SK-N-SH (cell line): ENCODE measurements at regions not wholly inside any gene's neighbourhood (a gene's known extent, or its start where the extent isn't known, plus 50 kb on each side); places are given as distances from the start of the nearest gene placed in this dataset.

Experiments used
- CTCF ChIA-PET: fragments of 300-600, 350-600 bp; formaldehyde crosslinking; extraction: SDS; loops from one replicate; lab custom pipeline; 2021; lab: Yijun Ruan, JAX
- POLR2A ChIA-PET: fragments of 350-600 bp; sonication (Branson Sonifier 250); formaldehyde crosslinking; extraction: SDS; loops from one replicate; lab custom pipeline; 2020; ENCODE audit warnings: antibody characterized with exemption, inconsistent platforms; lab: Yijun Ruan, JAX
- DNase-seq: peaks from one replicate; pipeline ENCODE4 v3.0.0; 2012
- H2AFZ ChIP-seq: fragments of 200-600 bp; sonication (generic); 2 replicates; pipeline ENCODE4 v1.8.1; 2016; ENCODE audit warnings: antibody characterized with exemption, mild to moderate bottlenecking, low read depth
- H3F3A ChIP-seq: fragments of 200-600 bp; sonication (generic); replicated peaks from 2 replicates; pipeline ENCODE3; 2016; ENCODE audit warnings: antibody characterized with exemption, mild to moderate bottlenecking; ENCODE audit not compliant: insufficient read depth
- H3K27ac ChIP-seq, 2 experiments: fragments of 200-500 bp in 1 of 2; fragments of 200-600 bp in 1 of 2; sonication (Bioruptor generic) in 1 of 2; sonication (generic), shearing (Covaris generic) in 1 of 2; 2 replicates each; pipeline versions ENCODE4 v1.5.1 to v1.6.1; 2014 to 2016; ENCODE audit warnings: low read depth in 2 of 2, inconsistent platforms in 1 of 2, low read length in 1 of 2, mild to moderate bottlenecking in 1 of 2, mixed read lengths in 1 of 2
- H3K27me3 ChIP-seq: fragments of 200-600 bp; sonication (generic), shearing (Covaris generic); 2 replicates; pipeline ENCODE4 v1.6.1; 2016; ENCODE audit warnings: mixed run types; ENCODE audit not compliant: insufficient read depth
- H3K36me3 ChIP-seq, 2 experiments: fragments of 200-500 bp in 1 of 2; fragments of 200-600 bp in 1 of 2; sonication (Bioruptor generic) in 1 of 2; sonication (generic) in 1 of 2; replicated peaks in 1 of 2; 2 replicates each; pipeline versions ENCODE3 to v1.5.1; 2014 to 2016; ENCODE audit warnings: low read length in 1 of 2, mild to moderate bottlenecking in 1 of 2; ENCODE audit not compliant: insufficient read depth in 2 of 2, control insufficient read depth in 1 of 2
- H3K4me1 ChIP-seq, 2 experiments: fragments of 200-500 bp in 1 of 2; fragments of 200-600 bp in 1 of 2; sonication (Bioruptor generic) in 1 of 2; sonication (generic), shearing (Covaris generic) in 1 of 2; 2 replicates each; pipeline versions ENCODE4 v1.5.1 to v1.6.1; 2014 to 2016; ENCODE audit warnings: low read depth in 1 of 2, low read length in 1 of 2, mixed run types in 1 of 2; ENCODE audit not compliant: insufficient read depth in 2 of 2, control insufficient read depth in 1 of 2
- H3K4me2 ChIP-seq: fragments of 200-600 bp; sonication (generic), shearing (Covaris generic); 2 replicates; pipeline ENCODE4 v1.6.1; 2017; ENCODE audit warnings: mixed run types
- H3K4me3 ChIP-seq, 2 experiments: fragments of 200-500 bp in 1 of 2; fragments of 200-600 bp in 1 of 2; sonication (Bioruptor generic) in 1 of 2; sonication (generic), shearing (Covaris generic) in 1 of 2; 2 replicates each; pipeline versions ENCODE4 v1.5.1 to v1.8.1; 2014 to 2016; ENCODE audit warnings: low read depth in 2 of 2, inconsistent platforms in 1 of 2, low read length in 1 of 2, mild to moderate bottlenecking in 1 of 2, mixed read lengths in 1 of 2, moderate library complexity in 1 of 2
- H3K79me2 ChIP-seq: fragments of 200-600 bp; sonication (generic); 2 replicates; pipeline ENCODE4 v1.8.1; 2017; ENCODE audit warnings: mild to moderate bottlenecking; ENCODE audit not compliant: insufficient read depth
- H3K9ac ChIP-seq: fragments of 200-600 bp; sonication (generic); 2 replicates; pipeline ENCODE4 v1.6.1; 2017; ENCODE audit warnings: mixed run types
- H3K9me2 ChIP-seq: fragments of 200-600 bp; sonication (generic); 2 replicates; pipeline ENCODE4 v1.6.1; 2017; ENCODE audit warnings: mixed run types
- H3K9me3 ChIP-seq: fragments of 200-600 bp; sonication (generic); 2 replicates; pipeline ENCODE4 v1.6.1; 2017; ENCODE audit warnings: mixed run types, mild to moderate bottlenecking, moderate library complexity
- H4K20me1 ChIP-seq: fragments of 200-600 bp; sonication (generic); 2 replicates; pipeline ENCODE4 v1.6.1; 2017; ENCODE audit warnings: mild to moderate bottlenecking, mixed run types; ENCODE audit not compliant: insufficient read depth
- CHD2 ChIP-seq: fragments of 150-350 bp; IDR thresholded peaks from 2 replicates; pipeline ENCODE4 v1.6.1; 2018; ENCODE audit warnings: low read length; ENCODE audit not compliant: partially characterized antibody
- EP300 ChIP-seq, 2 experiments: IDR thresholded peaks; 2 replicates each; pipeline versions ENCODE4 v1.4.0 to v1.6.1; 2012; ENCODE audit warnings: borderline replicate concordance in 1 of 2, low read depth in 1 of 2, low read length in 1 of 2
- FOSL2 ChIP-seq: IDR thresholded peaks from 2 replicates; pipeline ENCODE4 v1.4.0; 2012; ENCODE audit warnings: low read depth, mild to moderate bottlenecking, moderate library complexity, borderline replicate concordance
- FOXM1 ChIP-seq: IDR thresholded peaks from 2 replicates; pipeline ENCODE4 v1.4.0; 2012; ENCODE audit warnings: low read depth, mild to moderate bottlenecking
- GABPA ChIP-seq: IDR thresholded peaks from 2 replicates; pipeline ENCODE4 v1.4.0; 2012; ENCODE audit warnings: low read depth, mild to moderate bottlenecking
- GATA2 ChIP-seq: sonication (generic); formaldehyde crosslinking; IDR thresholded peaks from 2 replicates; pipeline ENCODE4 v1.5.0; 2020; ENCODE audit warnings: mild to moderate bottlenecking, missing genetic modification reagents
- JUND ChIP-seq: IDR thresholded peaks from 2 replicates; pipeline ENCODE4 v1.4.0; 2012
- MEF2A ChIP-seq: IDR thresholded peaks from 2 replicates; pipeline ENCODE4 v1.4.0; 2012; ENCODE audit warnings: low read depth, borderline replicate concordance
- NFIC ChIP-seq: IDR thresholded peaks from 2 replicates; pipeline ENCODE4 v1.4.0; 2012; ENCODE audit warnings: borderline replicate concordance
- POLR2AphosphoS5 ChIP-seq: IDR thresholded peaks from 2 replicates; pipeline ENCODE4 v1.6.1; 2012; ENCODE audit warnings: low read depth, low read length
- RCOR1 ChIP-seq: fragments of 150-350 bp; IDR thresholded peaks from 2 replicates; pipeline ENCODE4 v1.6.1; 2017; ENCODE audit warnings: antibody characterized with exemption, low read length
- RFX5 ChIP-seq: IDR thresholded peaks from 2 replicates; pipeline ENCODE4 v1.6.1; 2012; ENCODE audit warnings: mild to moderate bottlenecking, improper control_type of control experiment, low read length
- SMC3 ChIP-seq: IDR thresholded peaks from 2 replicates; pipeline ENCODE4 v1.6.1; 2012; ENCODE audit warnings: low read depth, low read length, improper control_type of control experiment
- TAF1 ChIP-seq: IDR thresholded peaks from 2 replicates; pipeline ENCODE4 v1.6.1; 2012; ENCODE audit warnings: low read depth, mild to moderate bottlenecking, low read length, moderate library complexity, borderline replicate concordance
- TEAD4 ChIP-seq: IDR thresholded peaks from 2 replicates; pipeline ENCODE4 v1.4.0; 2012; ENCODE audit warnings: mild to moderate bottlenecking, borderline replicate concordance; ENCODE audit not compliant: insufficient read depth
- YY1 ChIP-seq: IDR thresholded peaks from 2 replicates; pipeline ENCODE4 v1.4.0; 2012; ENCODE audit warnings: low read depth, mild to moderate bottlenecking
- WGBS: methylation state at CpG from one replicate; pipeline ENCODE4 v1.1.6; 2017; ENCODE audit warnings: low lambda C conversion rate; 5-methylcytosine and 5-hydroxymethylcytosine counted together
- TF ChIP-seq, protein P1 (sequence below): IDR thresholded peaks from 2 replicates; pipeline ENCODE4; 2012
- TF ChIP-seq, protein P2 (sequence below): fragments of 150-350 bp; IDR thresholded peaks from 2 replicates; pipeline ENCODE4 v1.6.1; 2017; ENCODE audit warnings: antibody characterized with exemption, low read length, low read depth, borderline replicate concordance
- TF ChIP-seq, protein P3 (sequence below): IDR thresholded peaks from 2 replicates; pipeline ENCODE4 v1.4.0; 2012; ENCODE audit warnings: low read depth, borderline replicate concordance
- TF ChIP-seq, protein P4 (sequence below): IDR thresholded peaks from 2 replicates; pipeline ENCODE4 v1.4.0; 2012; ENCODE audit warnings: low read depth

DNA sequence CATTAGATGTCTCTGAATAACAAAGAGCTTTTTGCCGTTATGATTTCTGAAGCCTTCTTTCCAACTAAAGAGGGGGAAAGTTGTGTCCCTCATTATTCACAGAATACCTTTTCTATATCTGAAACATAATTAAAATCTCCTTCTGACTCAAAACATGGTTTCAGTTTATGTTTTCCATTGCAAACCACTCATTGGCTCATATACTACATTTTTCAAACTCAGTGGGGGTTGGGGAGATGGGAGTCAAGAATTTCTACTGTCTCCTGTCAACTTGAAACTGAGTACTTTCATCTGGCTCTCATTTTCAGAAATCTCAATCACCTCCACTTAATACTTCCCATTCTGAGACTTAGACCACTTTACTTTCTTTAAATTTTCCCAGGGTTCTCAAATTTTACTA, 1839.5 kb upstream of the PCDH10 start:
- H2AFZ ChIP-seq: no peak overlapping the region
- H3K4me3 ChIP-seq: no peak overlapping the region
- no peak overlapping the region for H3K4me2 ChIP-seq
- ChIA-PET POLR2A (no interaction called here), CTCF (no interaction called here)
- 34% methylated on average over 1 of the region's 1 CpG for WGBS
- no peak for DNase-seq
- H3K79me2 ChIP-seq: no peaks in the 10 kb centered on the region
- H3K9ac ChIP-seq: no peak overlapping the region
- H3K4me1 ChIP-seq: no peaks in the 10 kb centered on the region
- H3K27me3 ChIP-seq: no peaks in the 10 kb centered on the region
- TF ChIP-seq NFIC (no peak), JUND (no peak), EP300 (IDR thresholded peaks at IDR 0.05; ENCODE audit: borderline replicate concordance in 1 of 2, low read depth in 1 of 2, low read length in 1 of 2) (no peak), TAF1 (no peak), RFX5 (no peak), RCOR1 (no peak), TEAD4 (no peak), FOXM1 (no peak), YY1 (no peak), FOSL2 (no peak)
- TF ChIP-seq, protein P1, sequence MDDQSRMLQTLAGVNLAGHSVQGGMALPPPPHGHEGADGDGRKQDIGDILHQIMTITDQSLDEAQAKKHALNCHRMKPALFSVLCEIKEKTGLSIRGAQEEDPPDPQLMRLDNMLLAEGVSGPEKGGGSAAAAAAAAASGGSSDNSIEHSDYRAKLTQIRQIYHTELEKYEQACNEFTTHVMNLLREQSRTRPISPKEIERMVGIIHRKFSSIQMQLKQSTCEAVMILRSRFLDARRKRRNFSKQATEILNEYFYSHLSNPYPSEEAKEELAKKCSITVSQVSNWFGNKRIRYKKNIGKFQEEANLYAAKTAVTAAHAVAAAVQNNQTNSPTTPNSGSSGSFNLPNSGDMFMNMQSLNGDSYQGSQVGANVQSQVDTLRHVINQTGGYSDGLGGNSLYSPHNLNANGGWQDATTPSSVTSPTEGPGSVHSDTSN: no peak
- TF ChIP-seq, protein P2, sequence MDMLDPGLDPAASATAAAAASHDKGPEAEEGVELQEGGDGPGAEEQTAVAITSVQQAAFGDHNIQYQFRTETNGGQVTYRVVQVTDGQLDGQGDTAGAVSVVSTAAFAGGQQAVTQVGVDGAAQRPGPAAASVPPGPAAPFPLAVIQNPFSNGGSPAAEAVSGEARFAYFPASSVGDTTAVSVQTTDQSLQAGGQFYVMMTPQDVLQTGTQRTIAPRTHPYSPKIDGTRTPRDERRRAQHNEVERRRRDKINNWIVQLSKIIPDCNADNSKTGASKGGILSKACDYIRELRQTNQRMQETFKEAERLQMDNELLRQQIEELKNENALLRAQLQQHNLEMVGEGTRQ: no peak
- no peaks in the 10 kb centered on the region for H3K9me3 ChIP-seq
- no peaks in the 10 kb centered on the region for H3K36me3 ChIP-seq
- no peaks in the 10 kb centered on the region for H3F3A ChIP-seq
- H3K27ac ChIP-seq: no peak overlapping the region
- H4K20me1 ChIP-seq: no peaks in the 10 kb centered on the region
- no peaks in the 10 kb centered on the region for H3K9me2 ChIP-seq

DNA sequence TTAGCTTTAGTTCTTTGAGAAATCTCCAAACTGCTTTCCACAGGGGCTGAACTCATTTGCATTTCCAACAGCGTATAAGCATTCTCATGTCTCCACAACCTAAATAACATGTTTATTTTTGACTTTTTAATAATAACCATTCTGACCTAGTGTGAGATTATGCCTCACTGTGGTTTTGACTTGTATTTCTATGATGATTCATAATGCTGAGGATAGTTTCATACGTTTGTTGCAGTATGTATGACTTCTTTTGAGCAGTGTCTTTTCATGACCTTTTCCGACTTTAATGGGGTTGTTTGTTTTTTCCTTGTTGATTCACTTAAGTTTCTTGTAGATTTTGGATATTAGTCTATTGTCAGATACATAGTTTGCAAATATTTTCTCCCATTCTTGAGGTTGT, 1833.0 kb upstream of the PCDH10 start:
- Histone ChIP-seq H3K79me2 (no peaks in the 10 kb centered on the region), H3K9me3 (no peaks in the 10 kb centered on the region), H3K9me2 (no peaks in the 10 kb centered on the region), H3F3A (no peaks in the 10 kb centered on the region), H3K36me3 (no peaks in the 10 kb centered on the region), H3K27me3 (no peaks in the 10 kb centered on the region), H3K9ac (no peak overlapping the region), H3K27ac (no peak overlapping the region), H2AFZ (no peak overlapping the region; the same call in 1 of the 2 replicates), H4K20me1 (no peaks in the 10 kb centered on the region), H3K4me1 (no peaks in the 10 kb centered on the region), H3K4me2 (no peak overlapping the region), H3K4me3 (no peak overlapping the region)
- ChIA-PET POLR2A (no interaction called here), CTCF (no interaction called here)
- WGBS: 6% methylated on average over 3 of the region's 3 CpGs
- TF ChIP-seq POLR2AphosphoS5 (no peak), CHD2 (no peak), SMC3 (no peak), TAF1 (no peak), RCOR1 (no peak), GATA2 (CRISPR knock-in tag) (no peak), MEF2A (no peak), GABPA (no peak), FOXM1 (no peak)
- TF ChIP-seq, protein P3, sequence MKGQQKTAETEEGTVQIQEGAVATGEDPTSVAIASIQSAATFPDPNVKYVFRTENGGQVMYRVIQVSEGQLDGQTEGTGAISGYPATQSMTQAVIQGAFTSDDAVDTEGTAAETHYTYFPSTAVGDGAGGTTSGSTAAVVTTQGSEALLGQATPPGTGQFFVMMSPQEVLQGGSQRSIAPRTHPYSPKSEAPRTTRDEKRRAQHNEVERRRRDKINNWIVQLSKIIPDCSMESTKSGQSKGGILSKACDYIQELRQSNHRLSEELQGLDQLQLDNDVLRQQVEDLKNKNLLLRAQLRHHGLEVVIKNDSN: no peak
- TF ChIP-seq, protein P4, sequence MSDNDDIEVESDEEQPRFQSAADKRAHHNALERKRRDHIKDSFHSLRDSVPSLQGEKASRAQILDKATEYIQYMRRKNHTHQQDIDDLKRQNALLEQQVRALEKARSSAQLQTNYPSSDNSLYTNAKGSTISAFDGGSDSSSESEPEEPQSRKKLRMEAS: no peak
- DNase-seq: no peak
